Activated T-helper 1 cell treated with anti-CD3 and anti-CD28 coated beads, Interleukin-12 subunit alpha, Interleukin-12 subunit beta, Interleukin-2, Interleukin-4 antibody, amounts not matched to agents 30 ng/mL and 10 ng/mL and 1 ng/mL, durations not matched to agents 14 hours and 24 hours and 36 hours (primary cell): ENCODE measurements at regions not wholly inside any gene's neighbourhood (a gene's known extent, or its start where the extent isn't known, plus 50 kb on each side); places are given as distances from the start of the nearest gene placed in this dataset.

ENCODE experiments used
- DNase-seq: peaks from one replicate; pipeline ENCODE4 v3.0.0; 2021; ENCODE audit warnings: low spot score
- H3K27ac Mint-ChIP-seq: one replicate; pipeline ENCODE4 v1.8.0; 2021; ENCODE audit warnings: mild to moderate bottlenecking, mixed read lengths
- H3K27me3 Mint-ChIP-seq: one replicate; pipeline ENCODE4 v1.8.0; 2022; ENCODE audit warnings: mild to moderate bottlenecking, moderate library complexity, mixed read lengths; ENCODE audit not compliant: insufficient read depth
- H3K36me3 Mint-ChIP-seq: one replicate; pipeline ENCODE4 v1.8.0; 2021; ENCODE audit warnings: low read depth, mixed read lengths
- H3K4me1 Mint-ChIP-seq: one replicate; pipeline ENCODE4 v1.8.0; 2021; ENCODE audit warnings: low read depth, mixed read lengths
- H3K4me3 Mint-ChIP-seq: one replicate; pipeline ENCODE4 v1.8.0; 2021; ENCODE audit warnings: mild to moderate bottlenecking, moderate library complexity, mixed read lengths
- H3K9me3 Mint-ChIP-seq: one replicate; pipeline ENCODE4 v1.8.0; 2021; ENCODE audit warnings: mixed read lengths
- intact Hi-C: fragments of 100-400 bp; cut with micrococcal nuclease; formaldehyde crosslinking; loops from one replicate; pipeline ENCODE4 v1.15.1; 2024

DNA sequence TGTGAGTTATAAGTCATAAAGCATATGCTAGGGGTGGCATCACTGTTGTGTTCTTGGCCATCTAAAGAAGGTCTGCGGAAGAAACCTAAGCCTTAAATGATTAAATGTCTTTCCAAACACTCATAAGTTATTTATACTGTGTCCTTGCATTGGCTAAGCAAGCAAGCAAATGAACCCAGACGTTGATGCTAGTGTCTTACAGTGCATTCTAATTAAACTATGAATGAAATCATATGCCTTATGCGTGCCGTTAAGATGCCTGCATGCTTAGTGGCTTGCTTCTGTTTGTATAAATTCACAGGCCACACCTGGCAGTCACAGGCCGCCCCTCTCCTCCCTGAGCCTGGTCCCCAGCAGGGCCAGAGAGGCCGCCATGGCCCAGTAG lies 49.9 kb downstream of the RIN2 start:
- Mint-ChIP-seq H3K4me1 (no peaks in the 10 kb centered on the region), H3K27me3 (no peaks in the 10 kb centered on the region), H3K27ac (no peak overlapping the region)

DNA sequence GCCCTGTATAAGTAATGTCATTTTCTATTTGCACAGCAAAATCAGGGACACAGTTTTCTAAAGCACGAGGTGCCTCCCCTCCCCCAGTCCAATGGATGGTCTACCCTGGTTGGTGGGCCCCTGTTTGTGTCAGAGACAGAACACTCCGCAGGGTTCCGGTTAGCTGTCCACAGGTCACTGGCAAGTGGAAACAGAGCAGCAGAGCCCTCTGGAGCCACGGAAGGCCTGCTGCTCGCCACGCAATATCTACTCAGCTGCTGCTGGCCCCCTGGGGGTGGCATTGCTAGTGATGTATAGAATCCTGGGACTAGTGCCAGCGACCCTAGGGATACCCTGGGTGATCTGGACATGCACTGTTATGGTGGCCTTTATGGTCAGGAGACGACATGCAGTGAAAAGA lies 50.4 kb downstream of the RIN2 start:
- Mint-ChIP-seq H3K36me3 (no peaks in the 10 kb centered on the region), H3K27ac (no peak overlapping the region), H3K4me1 (no peaks in the 10 kb centered on the region), H3K9me3 (no peaks in the 10 kb centered on the region), H3K27me3 (no peaks in the 10 kb centered on the region), H3K4me3 (no peak overlapping the region)
- intact Hi-C loops: no loop called here
- DNase-seq: no peak

More for the DNA sequence above, 49.9 kb downstream of the RIN2 start:
- intact Hi-C loops: no loop called here
- Mint-ChIP-seq H3K9me3 (no peaks in the 10 kb centered on the region), H3K4me3 (no peak overlapping the region), H3K36me3 (no peaks in the 10 kb centered on the region)
- no peak for DNase-seq

DNA sequence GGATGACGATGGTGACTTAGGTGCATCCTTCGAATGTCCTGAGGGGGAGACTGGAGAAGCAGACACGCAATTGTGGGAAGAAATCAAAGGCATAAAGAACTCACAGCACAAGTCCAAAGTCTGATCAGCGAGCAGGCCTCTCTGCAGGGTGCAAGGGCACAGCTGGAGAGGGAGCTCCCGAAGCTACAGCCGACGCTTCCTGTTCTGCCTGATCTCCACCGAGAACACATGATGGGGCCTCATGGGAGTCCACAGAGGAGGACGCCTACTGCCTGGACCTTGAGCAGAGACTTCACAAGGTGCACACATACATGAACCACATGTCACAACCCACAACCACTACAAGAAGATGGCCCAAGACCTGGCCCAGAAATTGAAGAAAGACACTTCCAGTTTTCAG lies 51.4 kb downstream of the RIN2 start:
- Mint-ChIP-seq H3K27ac (no peak overlapping the region), H3K36me3 (no peaks in the 10 kb centered on the region), H3K27me3 (no peaks in the 10 kb centered on the region), H3K4me3 (no peak overlapping the region), H3K4me1 (no peaks in the 10 kb centered on the region), H3K9me3 (no peaks in the 10 kb centered on the region)
- intact Hi-C loops: no loop called here
- no peak for DNase-seq

DNA sequence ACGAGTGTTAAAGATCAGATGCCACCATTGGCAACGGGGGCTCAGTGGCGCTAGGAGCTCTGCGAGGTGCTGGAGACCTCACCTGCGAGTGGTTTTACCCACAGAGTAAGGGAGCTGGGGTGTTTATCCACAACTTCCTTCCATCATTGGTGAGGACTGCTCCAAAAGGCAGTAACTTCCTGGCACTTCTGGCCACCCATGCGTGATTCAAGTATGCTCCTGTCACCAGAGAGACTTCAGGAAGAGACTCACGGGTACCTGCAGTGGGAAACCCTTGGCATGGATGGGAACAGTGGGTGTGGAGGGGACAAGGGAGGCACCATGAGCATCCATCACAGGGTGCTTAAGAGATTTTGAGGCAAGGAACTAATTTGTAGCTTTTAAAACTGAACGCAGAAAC lies 53.2 kb downstream of the RIN2 start:
- Mint-ChIP-seq H3K36me3 (no peaks in the 10 kb centered on the region), H3K4me3 (no peak overlapping the region), H3K4me1 (no peaks in the 10 kb centered on the region), H3K27me3 (no peaks in the 10 kb centered on the region), H3K27ac (no peak overlapping the region), H3K9me3 (no peaks in the 10 kb centered on the region)
- no peak for DNase-seq
- intact Hi-C loops: no loop called here

DNA sequence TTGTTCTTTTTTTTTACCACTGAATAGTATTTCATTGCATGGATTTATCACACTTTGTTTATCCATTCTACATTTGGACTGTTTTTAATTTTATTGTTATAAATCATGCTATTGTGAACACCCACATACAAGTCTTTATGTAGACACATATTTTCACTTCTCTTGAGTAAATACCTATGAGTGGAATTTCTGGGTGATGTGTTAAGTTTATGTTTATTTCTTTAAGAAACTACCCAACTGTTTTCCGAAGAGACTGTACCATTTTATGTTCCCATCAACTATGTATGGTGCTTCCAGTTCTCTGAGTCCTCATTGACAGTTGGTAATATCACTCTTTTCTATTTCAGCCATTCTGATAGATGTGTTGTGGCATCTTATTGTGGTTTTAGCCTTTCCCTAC lies 54.0 kb downstream of the RIN2 start:
- Mint-ChIP-seq H3K36me3 (no peaks in the 10 kb centered on the region), H3K4me1 (no peaks in the 10 kb centered on the region), H3K27ac (no peak overlapping the region), H3K27me3 (no peaks in the 10 kb centered on the region), H3K9me3 (no peaks in the 10 kb centered on the region), H3K4me3 (no peak overlapping the region)
- no peak for DNase-seq
- intact Hi-C loops: no loop called here

DNA sequence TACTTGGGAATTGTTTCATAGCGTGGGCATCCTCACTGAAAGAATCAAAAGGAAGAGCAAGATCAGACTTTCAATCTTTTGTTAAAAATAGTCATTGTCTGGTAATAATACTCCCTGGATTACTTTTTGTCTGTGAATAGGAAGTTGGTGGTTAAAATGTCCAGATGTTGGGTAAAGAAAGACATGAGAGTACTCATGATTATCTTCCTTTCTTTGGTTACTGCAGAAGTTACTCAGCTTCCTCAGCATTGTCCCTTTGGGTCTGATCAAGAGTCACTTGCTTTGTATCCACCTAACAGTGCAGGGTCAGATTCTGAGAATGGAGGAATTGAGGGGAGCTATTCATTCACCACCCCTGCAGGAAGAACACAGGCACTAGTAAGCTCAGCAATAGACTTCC lies 54.6 kb downstream of the RIN2 start:
- intact Hi-C loops: no loop called here
- Mint-ChIP-seq H3K27ac (no peak overlapping the region), H3K36me3 (no peaks in the 10 kb centered on the region), H3K4me1 (no peaks in the 10 kb centered on the region), H3K4me3 (no peak overlapping the region), H3K9me3 (no peaks in the 10 kb centered on the region), H3K27me3 (no peaks in the 10 kb centered on the region)
- DNase-seq: no peak

DNA sequence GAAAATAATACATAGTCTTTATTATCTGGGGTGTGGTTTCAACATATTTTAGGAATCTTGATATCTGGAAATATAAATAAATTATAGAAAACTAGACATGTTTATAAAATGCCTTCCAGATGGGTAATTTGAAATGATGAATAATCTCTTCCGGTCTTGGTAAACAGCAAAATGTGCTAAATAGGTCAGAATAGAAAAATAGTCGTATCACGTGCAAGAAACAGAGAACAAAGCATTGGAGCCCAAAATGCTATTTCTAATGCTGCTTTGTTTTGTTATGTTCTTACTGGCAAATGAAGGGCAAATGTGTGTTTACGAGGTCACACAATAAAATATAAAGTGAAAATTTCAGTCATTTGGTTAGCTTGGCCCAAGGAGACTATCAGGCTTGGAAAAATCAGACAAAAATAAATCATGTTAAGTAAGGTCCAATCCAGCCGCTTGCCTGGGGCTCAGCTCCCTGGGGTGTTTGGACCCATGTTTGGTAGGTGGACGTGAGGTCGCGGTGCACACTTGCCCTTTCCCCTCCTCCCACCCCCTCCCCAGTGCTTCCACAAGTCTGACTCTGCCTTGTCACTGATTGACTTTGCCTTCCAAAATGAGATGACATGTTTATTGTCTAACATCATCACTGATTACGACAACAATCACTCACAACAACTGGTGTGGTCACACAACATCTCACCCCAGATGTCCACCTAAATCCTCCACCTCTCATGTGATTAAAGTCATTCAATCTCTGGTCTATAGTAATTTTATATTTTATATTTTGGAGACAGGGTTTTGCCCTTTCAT lies 56.0 kb downstream of the RIN2 start:
- no peaks in the 10 kb centered on the region for H3K27me3 Mint-ChIP-seq
- H3K9me3 Mint-ChIP-seq: no peaks in the 10 kb centered on the region
- no peak overlapping the region for H3K27ac Mint-ChIP-seq
- intact Hi-C loops: no loop called here
- no peaks in the 10 kb centered on the region for H3K36me3 Mint-ChIP-seq
- H3K4me3 Mint-ChIP-seq: no peak overlapping the region
- H3K4me1 Mint-ChIP-seq: no peaks in the 10 kb centered on the region
- no peak for DNase-seq

DNA sequence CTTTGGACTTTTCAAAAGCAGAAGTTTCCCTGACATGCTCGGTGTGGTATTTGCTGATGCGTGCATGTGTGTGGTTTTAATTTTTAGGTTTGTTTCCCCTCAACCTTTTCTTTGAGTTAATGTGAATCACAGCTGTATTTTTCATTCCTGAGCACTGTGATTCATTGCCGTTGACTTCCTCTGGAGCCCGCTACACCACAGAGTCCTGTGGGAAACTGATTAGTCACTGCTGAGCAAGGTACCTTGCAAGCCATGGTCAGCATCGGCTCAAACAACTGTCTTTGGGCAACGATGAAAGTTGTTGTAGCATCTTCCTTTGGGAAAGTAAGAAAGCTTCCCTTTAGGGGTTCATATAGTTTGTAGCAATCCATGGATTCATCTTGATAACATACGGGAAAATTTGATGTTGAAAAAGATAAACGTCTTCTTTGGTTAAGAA lies 57.5 kb downstream of the RIN2 start:
- intact Hi-C loops: no loop called here
- H3K36me3 Mint-ChIP-seq: no peaks in the 10 kb centered on the region
- H3K27me3 Mint-ChIP-seq: no peaks in the 10 kb centered on the region
- no peak overlapping the region for H3K4me3 Mint-ChIP-seq
- H3K4me1 Mint-ChIP-seq: no peaks in the 10 kb centered on the region
- H3K27ac Mint-ChIP-seq: no peak overlapping the region
- DNase-seq: no peak
- no peaks in the 10 kb centered on the region for H3K9me3 Mint-ChIP-seq

DNA sequence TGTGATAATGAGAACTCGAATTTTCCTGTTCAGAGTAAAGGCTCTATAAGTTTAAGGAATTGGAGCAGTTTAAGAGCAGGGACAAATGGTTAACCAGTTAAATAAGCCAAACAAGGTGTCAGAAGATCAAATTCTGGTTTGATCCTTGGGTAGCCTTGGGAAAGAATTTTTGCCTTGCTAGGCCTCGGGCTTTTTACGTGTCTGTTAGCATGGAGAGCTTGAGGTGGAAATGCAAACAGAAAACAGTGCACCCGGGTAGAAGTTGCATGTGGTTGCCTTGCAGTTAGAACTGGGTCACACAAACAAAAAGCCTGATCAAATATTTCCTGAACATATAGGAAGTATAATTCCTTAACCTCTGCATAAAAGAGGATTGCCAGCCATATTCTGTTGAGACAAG lies 58.3 kb downstream of the RIN2 start:
- DNase-seq: no peak
- Mint-ChIP-seq H3K4me3 (no peak overlapping the region), H3K36me3 (no peaks in the 10 kb centered on the region), H3K4me1 (no peaks in the 10 kb centered on the region), H3K27me3 (no peaks in the 10 kb centered on the region), H3K27ac (no peak overlapping the region), H3K9me3 (no peaks in the 10 kb centered on the region)
- intact Hi-C loops: no loop called here

DNA sequence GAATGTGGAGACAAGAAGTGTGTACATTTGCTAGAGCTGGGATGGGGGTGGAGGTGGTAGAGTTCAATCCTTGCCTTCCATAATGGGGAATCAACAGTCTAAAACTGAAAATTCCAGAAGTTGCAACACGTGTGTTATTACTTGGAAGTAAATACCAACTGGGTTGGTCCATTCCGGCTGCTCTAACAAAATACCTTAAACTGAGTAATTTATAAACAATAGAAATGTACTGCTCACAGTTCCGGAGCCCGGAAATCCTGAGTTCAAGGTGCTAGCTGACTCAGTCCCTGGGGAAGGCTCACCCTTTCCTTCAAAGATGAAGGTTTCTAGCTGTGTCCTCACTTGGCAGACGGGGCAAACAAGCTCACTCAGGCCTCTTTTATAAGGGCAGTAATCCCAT lies 59.0 kb downstream of the RIN2 start:
- intact Hi-C loops: no loop called here
- H3K27me3 Mint-ChIP-seq: no peaks in the 10 kb centered on the region
- no peaks in the 10 kb centered on the region for H3K36me3 Mint-ChIP-seq
- H3K4me3 Mint-ChIP-seq: no peak overlapping the region
- no peaks in the 10 kb centered on the region for H3K4me1 Mint-ChIP-seq
- H3K27ac Mint-ChIP-seq: no peak overlapping the region
- H3K9me3 Mint-ChIP-seq: no peaks in the 10 kb centered on the region
- no peak for DNase-seq

DNA sequence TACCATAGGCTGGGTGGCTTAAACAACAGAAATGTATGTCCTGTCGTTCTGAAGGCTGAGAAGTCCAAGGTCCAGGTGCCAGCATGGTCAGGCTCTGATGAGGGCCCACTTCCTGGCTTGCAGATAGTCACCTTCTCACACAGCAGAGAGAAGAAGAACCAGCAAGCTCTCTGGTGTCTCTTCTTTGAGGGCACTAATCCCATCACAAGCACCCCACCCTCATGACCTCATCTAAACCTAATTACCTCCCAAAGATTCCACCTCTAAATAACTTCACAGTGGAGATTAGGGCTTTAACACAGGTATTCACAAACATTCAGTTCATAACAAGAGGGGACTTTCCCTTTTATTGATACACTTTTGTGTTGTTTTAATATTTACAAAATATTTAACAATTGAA lies 61.1 kb downstream of the RIN2 start:
- Mint-ChIP-seq H3K27ac (no peak overlapping the region), H3K27me3 (no peaks in the 10 kb centered on the region), H3K4me1 (no peaks in the 10 kb centered on the region), H3K4me3 (no peak overlapping the region), H3K36me3 (no peaks in the 10 kb centered on the region), H3K9me3 (no peaks in the 10 kb centered on the region)
- intact Hi-C loops: no loop called here
- DNase-seq: no peak

DNA sequence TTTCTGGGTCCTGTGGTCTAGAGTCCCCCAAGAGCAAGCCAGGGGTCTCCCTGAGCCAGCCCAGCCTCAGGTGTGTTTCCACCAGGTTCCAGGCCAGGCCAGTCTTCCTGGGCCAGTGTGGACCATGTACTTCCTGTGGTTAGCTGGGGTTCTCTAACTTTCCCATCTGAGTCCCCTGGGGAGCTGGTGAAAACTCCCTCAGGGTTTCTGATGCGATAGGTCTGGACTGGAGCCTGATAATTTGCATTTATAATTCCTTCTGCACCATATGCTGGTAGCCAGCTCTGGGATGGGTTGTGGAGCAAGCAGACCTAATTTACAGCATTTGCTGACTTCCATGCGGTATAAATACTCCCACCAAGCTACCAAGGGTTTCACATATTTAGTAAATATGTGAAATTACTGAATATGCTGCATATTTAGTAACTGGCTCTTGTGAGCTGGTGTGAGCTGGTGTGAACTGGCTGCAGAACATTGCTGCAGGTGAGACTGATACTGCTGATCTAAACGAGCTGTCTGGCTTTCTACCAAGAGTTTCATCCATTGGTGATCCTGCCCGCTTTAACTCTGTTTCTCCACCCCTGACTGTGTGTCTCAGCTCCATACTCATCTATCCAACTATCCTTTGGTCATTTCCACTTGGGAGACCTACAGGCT lies 62.6 kb downstream of the RIN2 start:
- H3K4me1 Mint-ChIP-seq: no peaks in the 10 kb centered on the region
- H3K27ac Mint-ChIP-seq: no peak overlapping the region
- intact Hi-C loops: no loop called here
- no peak overlapping the region for H3K4me3 Mint-ChIP-seq
- no peak for DNase-seq
- H3K9me3 Mint-ChIP-seq: no peaks in the 10 kb centered on the region
- no peaks in the 10 kb centered on the region for H3K36me3 Mint-ChIP-seq
- H3K27me3 Mint-ChIP-seq: no peaks in the 10 kb centered on the region

DNA sequence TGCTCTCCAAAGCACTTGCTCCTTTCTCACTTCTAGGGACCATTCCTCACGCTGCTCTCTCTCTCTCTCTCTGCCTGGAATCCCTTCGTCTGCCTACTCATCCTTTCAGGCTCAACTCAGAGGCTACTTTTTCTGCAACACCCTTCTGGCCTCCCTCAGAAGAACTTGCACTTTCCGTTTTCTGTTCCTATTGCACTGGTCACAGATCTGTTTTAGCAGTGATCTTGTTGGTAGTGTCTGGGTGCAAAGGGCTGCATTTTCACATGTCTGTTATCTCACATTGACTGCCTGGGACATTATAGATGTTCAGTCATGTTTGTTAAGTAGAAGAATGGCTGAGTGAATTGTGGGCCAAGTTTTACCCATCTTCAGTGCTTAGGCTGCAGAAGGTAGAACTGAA lies 63.5 kb downstream of the RIN2 start:
- H3K4me1 Mint-ChIP-seq: no peaks in the 10 kb centered on the region
- no peaks in the 10 kb centered on the region for H3K9me3 Mint-ChIP-seq
- DNase-seq: no peak
- intact Hi-C loops: no loop called here
- H3K27me3 Mint-ChIP-seq: no peaks in the 10 kb centered on the region
- H3K27ac Mint-ChIP-seq: no peak overlapping the region
- no peak overlapping the region for H3K4me3 Mint-ChIP-seq
- no peaks in the 10 kb centered on the region for H3K36me3 Mint-ChIP-seq

DNA sequence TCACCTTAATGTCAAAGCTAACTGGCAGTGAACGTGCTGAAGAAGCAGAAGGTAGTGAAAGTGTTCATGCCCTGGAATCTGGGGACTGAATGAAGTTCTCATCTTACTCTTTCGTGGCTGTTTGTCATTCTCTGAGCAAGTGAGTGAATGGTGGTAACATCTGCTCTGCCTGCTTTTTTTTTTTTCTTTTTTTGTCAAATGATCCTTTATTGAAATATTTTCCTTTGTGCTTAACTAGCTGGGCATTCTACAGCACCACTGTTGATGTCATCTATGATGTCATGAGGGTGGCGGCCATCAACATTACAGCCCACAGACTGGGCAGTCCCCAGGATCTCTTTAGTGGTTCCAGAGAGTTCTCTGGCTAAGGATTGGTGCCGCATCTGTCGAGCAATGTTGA lies 65.2 kb downstream of the RIN2 start:
- H3K36me3 Mint-ChIP-seq: no peaks in the 10 kb centered on the region
- no peaks in the 10 kb centered on the region for H3K27me3 Mint-ChIP-seq
- H3K27ac Mint-ChIP-seq: no peak overlapping the region
- DNase-seq: no peak
- no peaks in the 10 kb centered on the region for H3K9me3 Mint-ChIP-seq
- no peak overlapping the region for H3K4me3 Mint-ChIP-seq
- intact Hi-C loops: no loop called here
- H3K4me1 Mint-ChIP-seq: no peaks in the 10 kb centered on the region
